Vagina (tissue), 2 donors: ENCODE measurements at regions not wholly inside any gene's neighbourhood (a gene's known extent, or its start where the extent isn't known, plus 50 kb on each side); places are given as distances from the start of the nearest gene placed in this dataset.

Experiments used
- CTCF ChIP-seq, 3 experiments: fragments of 450-650 bp in 2 of 3; fragments of 200-600 bp in 1 of 3; sonication (generic) in 1 of 3; IDR thresholded peaks; one replicate each; pipeline ENCODE4 v1.5.1; 2017 to 2019; ENCODE audit warnings: antibody characterized with exemption in 3 of 3, mild to moderate bottlenecking in 2 of 3, moderate library complexity in 2 of 3
- POLR2A ChIP-seq, 2 donors: fragments of 450-650 bp; IDR thresholded peaks; one replicate each; pipeline ENCODE4 v1.6.1; 2017; ENCODE audit warnings: antibody characterized with exemption in 2 of 2, mild to moderate bottlenecking in 2 of 2, moderate library complexity in 2 of 2

- no peak for TF ChIP-seq POLR2A (IDR thresholded peaks at IDR 0.05)
- no peak for TF ChIP-seq CTCF (IDR thresholded peaks at IDR 0.05)
Observed at GRCh38 chr14:25869854-25870253, 728.0 kb downstream of the NOVA1 start.
